Nephron (organoid): ENCODE measurements at regions not wholly inside any gene's neighbourhood (a gene's known extent, or its start where the extent isn't known, plus 50 kb on each side); places are given as distances from the start of the nearest gene placed in this dataset.

ENCODE experiments used
- H3K27ac Mint-ChIP-seq, 3 experiments: 2 replicates each; pipeline ENCODE4 v1.8.0; 2020; ENCODE audit warnings: mixed read lengths in 3 of 3, mild to moderate bottlenecking in 2 of 3, moderate library complexity in 1 of 3
- H3K27me3 Mint-ChIP-seq: 2 replicates; pipeline ENCODE4 v1.8.0; 2021; ENCODE audit warnings: low read depth, mild to moderate bottlenecking, moderate library complexity, mixed read lengths
- H3K36me3 Mint-ChIP-seq: 2 replicates; pipeline ENCODE4 v1.8.0; 2020; ENCODE audit warnings: low read depth, mixed read lengths
- H3K4me1 Mint-ChIP-seq: 2 replicates; pipeline ENCODE4 v1.8.0; 2020; ENCODE audit warnings: mixed read lengths
- H3K4me3 Mint-ChIP-seq, 3 experiments: 2 replicates each; pipeline ENCODE4 v1.8.0; 2020; ENCODE audit warnings: mild to moderate bottlenecking in 3 of 3, mixed read lengths in 3 of 3, moderate library complexity in 2 of 3
- H3K9me3 Mint-ChIP-seq: 2 replicates; pipeline ENCODE4 v1.8.0; 2020; ENCODE audit warnings: mixed read lengths
- CTCF ChIP-seq, 3 experiments: fragments of 200-600 bp; sonication (generic); IDR thresholded peaks; one replicate each; pipeline ENCODE4 v1.5.0; 2021; ENCODE audit warnings: antibody characterized with exemption in 3 of 3; ENCODE audit not compliant: unreplicated experiment in 3 of 3

GRCh38 chr9:10917001-10917400 is 304.2 kb upstream of the PTPRD start:
- H3K27me3 Mint-ChIP-seq, result no peaks in the 10 kb centered on the region
- no peak for TF ChIP-seq CTCF (IDR thresholded peaks at IDR 0.05; ENCODE audit: unreplicated experiment in 3 of 3)
- no peaks in the 10 kb centered on the region for H3K9me3 Mint-ChIP-seq
- H3K4me3 Mint-ChIP-seq, result no peak overlapping the region
- H3K27ac Mint-ChIP-seq, result no peak overlapping the region
- H3K4me1 Mint-ChIP-seq, result peaks cover 6% of the 10 kb centered on the region
- H3K36me3 Mint-ChIP-seq, result no peaks in the 10 kb centered on the region

GRCh38 chr9:10921671-10922070 is 308.9 kb upstream of the PTPRD start:
- H3K9me3 Mint-ChIP-seq, result no peaks in the 10 kb centered on the region
- no peak overlapping the region for H3K27ac Mint-ChIP-seq
- no peak for TF ChIP-seq CTCF (IDR thresholded peaks at IDR 0.05; ENCODE audit: unreplicated experiment in 3 of 3)
- no peaks in the 10 kb centered on the region for H3K36me3 Mint-ChIP-seq
- no peaks in the 10 kb centered on the region for H3K27me3 Mint-ChIP-seq
- no peaks in the 10 kb centered on the region for H3K4me1 Mint-ChIP-seq
- no peak overlapping the region for H3K4me3 Mint-ChIP-seq

- Mint-ChIP-seq H3K36me3 (no peaks in the 10 kb centered on the region), H3K9me3 (no peaks in the 10 kb centered on the region), H3K4me1 (peaks cover 4% of the 10 kb centered on the region), H3K4me3 (no peak overlapping the region), H3K27ac (no peak overlapping the region), H3K27me3 (no peaks in the 10 kb centered on the region)
- TF ChIP-seq CTCF (IDR thresholded peaks at IDR 0.05; ENCODE audit: unreplicated experiment in 3 of 3), result no peak
Measured at GRCh38 chr9:10925896-10926295, 313.1 kb upstream of the PTPRD start.

- no peak for TF ChIP-seq CTCF (IDR thresholded peaks at IDR 0.05; ENCODE audit: unreplicated experiment in 3 of 3)
- no peaks in the 10 kb centered on the region for H3K36me3 Mint-ChIP-seq
- no peak overlapping the region for H3K4me3 Mint-ChIP-seq
- no peaks in the 10 kb centered on the region for H3K27me3 Mint-ChIP-seq
- H3K9me3 Mint-ChIP-seq, result no peaks in the 10 kb centered on the region
- peak overlapping the region in 1 of 3 experiments; percentile 55 for H3K27ac Mint-ChIP-seq
- peaks cover 4% of the 10 kb centered on the region for H3K4me1 Mint-ChIP-seq
Measured at GRCh38 chr9:10928372-10928771, 315.6 kb upstream of the PTPRD start.

- H3K4me1 Mint-ChIP-seq, result peaks cover 4% of the 10 kb centered on the region
- H3K27ac Mint-ChIP-seq, result peak overlapping the region in 1 of 3 experiments; percentile 40
- no peaks in the 10 kb centered on the region for H3K36me3 Mint-ChIP-seq
- H3K9me3 Mint-ChIP-seq, result no peaks in the 10 kb centered on the region
- no peaks in the 10 kb centered on the region for H3K27me3 Mint-ChIP-seq
- no peak for TF ChIP-seq CTCF (IDR thresholded peaks at IDR 0.05; ENCODE audit: unreplicated experiment in 3 of 3)
- H3K4me3 Mint-ChIP-seq, result no peak overlapping the region
Measured at GRCh38 chr9:10930081-10930480, 317.3 kb upstream of the PTPRD start.

GRCh38 chr9:10946676-10947410 is 334.0 kb upstream of the PTPRD start:
- no peak for TF ChIP-seq CTCF (IDR thresholded peaks at IDR 0.05; ENCODE audit: unreplicated experiment in 3 of 3)
- no peaks in the 10 kb centered on the region for H3K4me1 Mint-ChIP-seq
- H3K27me3 Mint-ChIP-seq, result no peaks in the 10 kb centered on the region
- H3K27ac Mint-ChIP-seq, result no peak overlapping the region
- no peak overlapping the region for H3K4me3 Mint-ChIP-seq
- no peaks in the 10 kb centered on the region for H3K9me3 Mint-ChIP-seq
- no peaks in the 10 kb centered on the region for H3K36me3 Mint-ChIP-seq
